ENCODE measurements at regions not wholly inside any gene's neighbourhood (a gene's known extent, or its start where the extent isn't known, plus 50 kb on each side); places are given as distances from the start of the nearest gene placed in this dataset.

DNA sequence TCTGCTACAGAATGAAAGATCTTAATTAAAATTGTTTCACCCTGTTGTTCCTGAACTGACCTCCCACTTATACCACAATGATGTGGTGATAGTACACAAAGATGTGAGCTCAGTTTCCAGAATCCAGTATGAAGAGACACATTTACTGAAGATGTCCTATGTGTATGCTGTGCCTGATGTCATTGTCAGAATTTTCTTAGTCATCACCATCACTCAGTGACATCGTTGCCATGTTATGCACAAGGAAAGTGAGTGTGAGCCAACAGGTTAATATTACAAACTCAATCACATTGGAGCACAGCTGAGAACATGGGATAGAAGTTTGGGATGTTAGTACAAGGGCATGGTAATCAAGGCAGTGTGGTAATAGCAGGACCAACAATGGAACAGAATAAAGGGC is 199.7 kb upstream of the CHRNA7 start:
- POLR2A ChIA-PET = no interaction called here
- no TSS peak for BruUV-seq (replicated peaks)
- H3K27me3 Mint-ChIP-seq (ENCODE audit: insufficient read depth, unreplicated experiment) = peaks cover 2% of the 10 kb centered on the region

DNA sequence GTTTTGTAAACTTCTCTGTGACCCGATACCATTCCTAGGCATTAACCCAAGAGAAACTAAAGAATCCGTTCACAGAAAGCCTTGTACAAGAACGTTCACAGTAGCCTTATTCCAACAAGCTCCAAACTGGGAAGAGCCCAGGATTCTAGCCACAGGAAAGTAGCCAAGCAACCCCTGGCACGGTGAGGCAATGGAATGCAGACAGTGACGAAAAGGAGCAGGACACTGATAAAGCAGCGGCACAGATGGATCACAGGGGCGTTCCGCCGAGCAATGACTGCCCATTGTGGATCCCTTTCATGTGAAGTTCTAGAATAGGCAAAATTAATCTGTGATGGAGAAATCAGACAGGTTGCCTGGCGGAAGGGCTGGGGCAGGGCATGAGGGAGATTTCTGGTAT is 198.7 kb upstream of the CHRNA7 start:
- H3K4me3 Mint-ChIP-seq (ENCODE audit: unreplicated experiment) = no peak overlapping the region
- no peak for DNase-seq
- H3K36me3 Mint-ChIP-seq (ENCODE audit: insufficient read depth, unreplicated experiment) = no peaks in the 10 kb centered on the region
- no peaks in the 10 kb centered on the region for H3K4me1 Mint-ChIP-seq (ENCODE audit: low read depth, unreplicated experiment)
- Histone ChIP-seq H3K9me3 (no peaks in the 10 kb centered on the region), H3K36me3 (ENCODE audit: control insufficient read depth, insufficient read depth, low read length) (no peaks in the 10 kb centered on the region), H3K4me3 (ENCODE audit: low read depth, low read length) (no peak overlapping the region), H3K27me3 (replicated peaks; ENCODE audit: control insufficient read depth, insufficient read depth, low read length) (no peaks in the 10 kb centered on the region), H3K4me1 (no peaks in the 10 kb centered on the region)
- peaks cover 2% of the 10 kb centered on the region for H3K27me3 Mint-ChIP-seq (ENCODE audit: insufficient read depth, unreplicated experiment)
- CTCF ChIA-PET = no interaction called here
- H3K9me3 Mint-ChIP-seq (ENCODE audit: unreplicated experiment) = no peaks in the 10 kb centered on the region
- no peak overlapping the region for H3K27ac Mint-ChIP-seq (ENCODE audit: unreplicated experiment)
- POLR2A ChIA-PET = no interaction called here
- TF ChIP-seq, protein P1, sequence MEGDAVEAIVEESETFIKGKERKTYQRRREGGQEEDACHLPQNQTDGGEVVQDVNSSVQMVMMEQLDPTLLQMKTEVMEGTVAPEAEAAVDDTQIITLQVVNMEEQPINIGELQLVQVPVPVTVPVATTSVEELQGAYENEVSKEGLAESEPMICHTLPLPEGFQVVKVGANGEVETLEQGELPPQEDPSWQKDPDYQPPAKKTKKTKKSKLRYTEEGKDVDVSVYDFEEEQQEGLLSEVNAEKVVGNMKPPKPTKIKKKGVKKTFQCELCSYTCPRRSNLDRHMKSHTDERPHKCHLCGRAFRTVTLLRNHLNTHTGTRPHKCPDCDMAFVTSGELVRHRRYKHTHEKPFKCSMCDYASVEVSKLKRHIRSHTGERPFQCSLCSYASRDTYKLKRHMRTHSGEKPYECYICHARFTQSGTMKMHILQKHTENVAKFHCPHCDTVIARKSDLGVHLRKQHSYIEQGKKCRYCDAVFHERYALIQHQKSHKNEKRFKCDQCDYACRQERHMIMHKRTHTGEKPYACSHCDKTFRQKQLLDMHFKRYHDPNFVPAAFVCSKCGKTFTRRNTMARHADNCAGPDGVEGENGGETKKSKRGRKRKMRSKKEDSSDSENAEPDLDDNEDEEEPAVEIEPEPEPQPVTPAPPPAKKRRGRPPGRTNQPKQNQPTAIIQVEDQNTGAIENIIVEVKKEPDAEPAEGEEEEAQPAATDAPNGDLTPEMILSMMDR (IDR thresholded peaks at IDR 0.05; ENCODE audit: insufficient read depth in 1 of 2, low read depth in 1 of 2, low read length in 1 of 2, severe bottlenecking in 1 of 2, unreplicated experiment in 1 of 2) = no peak
- no TSS peak for BruUV-seq (replicated peaks)
- intact Hi-C loops (cut with micrococcal nuclease; ENCODE audit: unreplicated experiment) = no loop called here

More for the DNA sequence above, 199.7 kb upstream of the CHRNA7 start:
- H3K36me3 Mint-ChIP-seq (ENCODE audit: insufficient read depth, unreplicated experiment) = no peaks in the 10 kb centered on the region
- Histone ChIP-seq H3K9me3 (no peaks in the 10 kb centered on the region), H3K27me3 (replicated peaks; ENCODE audit: control insufficient read depth, insufficient read depth, low read length) (no peaks in the 10 kb centered on the region), H3K36me3 (ENCODE audit: control insufficient read depth, insufficient read depth, low read length) (no peaks in the 10 kb centered on the region), H3K4me1 (no peaks in the 10 kb centered on the region), H3K4me3 (ENCODE audit: low read depth, low read length) (no peak overlapping the region)
- intact Hi-C loops (cut with micrococcal nuclease; ENCODE audit: unreplicated experiment) = no loop called here
- H3K9me3 Mint-ChIP-seq (ENCODE audit: unreplicated experiment) = no peaks in the 10 kb centered on the region
- no peak for DNase-seq
- no peak overlapping the region for H3K27ac Mint-ChIP-seq (ENCODE audit: unreplicated experiment)
- no peaks in the 10 kb centered on the region for H3K4me1 Mint-ChIP-seq (ENCODE audit: low read depth, unreplicated experiment)
- no peak overlapping the region for H3K4me3 Mint-ChIP-seq (ENCODE audit: unreplicated experiment)
- TF ChIP-seq, protein P1 (IDR thresholded peaks at IDR 0.05; ENCODE audit: insufficient read depth in 1 of 2, low read depth in 1 of 2, low read length in 1 of 2, severe bottlenecking in 1 of 2, unreplicated experiment in 1 of 2) = no peak
- CTCF ChIA-PET = no interaction called here

- no peaks in the 10 kb centered on the region for H3K4me1 Mint-ChIP-seq (ENCODE audit: low read depth, unreplicated experiment)
- no peak overlapping the region for H3K4me3 ChIP-seq (ENCODE audit: low read depth, low read length)
- no peaks in the 10 kb centered on the region for H3K4me1 ChIP-seq
- H3K36me3 Mint-ChIP-seq (ENCODE audit: insufficient read depth, unreplicated experiment) = no peaks in the 10 kb centered on the region
- BruUV-seq (replicated peaks) = no TSS peak
- POLR2A ChIA-PET = no interaction called here
- no peak for DNase-seq
- CTCF ChIA-PET = no interaction called here
- TF ChIP-seq, protein P1 (IDR thresholded peaks at IDR 0.05; ENCODE audit: insufficient read depth in 1 of 2, low read depth in 1 of 2, low read length in 1 of 2, severe bottlenecking in 1 of 2, unreplicated experiment in 1 of 2) = no peak
- H3K9me3 ChIP-seq = no peaks in the 10 kb centered on the region
- no peak overlapping the region for H3K27ac Mint-ChIP-seq (ENCODE audit: unreplicated experiment)
- no peaks in the 10 kb centered on the region for H3K9me3 Mint-ChIP-seq (ENCODE audit: unreplicated experiment)
- no peak overlapping the region for H3K4me3 Mint-ChIP-seq (ENCODE audit: unreplicated experiment)
- H3K27me3 ChIP-seq (replicated peaks; ENCODE audit: control insufficient read depth, insufficient read depth, low read length) = no peaks in the 10 kb centered on the region
- H3K36me3 ChIP-seq (ENCODE audit: control insufficient read depth, insufficient read depth, low read length) = no peaks in the 10 kb centered on the region
- H3K27me3 Mint-ChIP-seq (ENCODE audit: insufficient read depth, unreplicated experiment) = peaks cover 2% of the 10 kb centered on the region
- intact Hi-C loops (cut with micrococcal nuclease; ENCODE audit: unreplicated experiment) = no loop called here
These were observed 195.7 kb upstream of the CHRNA7 start for GRCh38 chr15:31834654-31835053.
